UCSD-AML1 (cell line): ENCODE measurements at regions not wholly inside any gene's neighbourhood (a gene's known extent, or its start where the extent isn't known, plus 50 kb on each side); places are given as distances from the start of the nearest gene placed in this dataset.
A peak's percentile ranks its signal among the peaks of the same experiment; 100 is the strongest.

ENCODE experiments used
- DNase-seq: peaks from one replicate; lab custom pipeline; 2025; ENCODE audit not compliant: unreplicated experiment; lab: John Stamatoyannopoulos, UW

DNA sequence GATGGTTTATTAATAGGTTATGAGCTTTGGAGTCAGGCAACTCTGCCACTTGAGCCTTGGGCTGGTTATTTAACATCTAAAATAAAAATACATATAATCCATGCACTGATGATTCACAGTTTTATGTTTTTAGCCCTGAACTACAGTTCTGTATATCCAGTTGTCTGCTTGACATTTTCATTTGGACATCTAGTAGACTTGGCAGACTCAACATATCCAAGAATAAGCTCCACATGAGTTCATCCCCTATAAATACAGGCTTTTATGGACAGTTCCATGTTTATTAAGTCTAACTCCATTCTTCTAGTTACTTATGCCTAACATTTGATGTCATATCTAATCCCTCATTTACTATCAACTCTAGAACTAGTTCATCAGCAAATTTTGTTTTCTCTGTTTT, 174.2 kb downstream of the KIF2B start:
- no peak for DNase-seq

DNA sequence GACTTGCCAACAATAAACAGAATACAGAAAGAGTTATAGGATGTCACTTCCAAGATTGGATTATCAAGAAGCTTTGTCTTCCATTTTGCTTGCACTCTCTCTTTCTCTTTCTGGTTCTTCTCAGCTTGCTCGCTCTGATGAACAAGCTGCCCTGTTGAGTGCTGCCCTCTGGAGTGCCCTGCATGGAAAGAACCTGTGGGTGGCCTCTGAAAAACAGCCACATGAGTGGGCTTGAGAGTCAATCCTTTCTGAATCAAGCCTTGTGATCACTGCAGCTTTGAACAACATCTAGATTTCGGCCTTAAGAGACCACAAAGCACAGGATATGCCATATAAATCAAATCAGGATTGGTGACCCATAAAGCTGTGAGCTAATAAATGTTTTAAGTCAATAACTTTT, 185.1 kb downstream of the KIF2B start:
- no peak for DNase-seq

DNA sequence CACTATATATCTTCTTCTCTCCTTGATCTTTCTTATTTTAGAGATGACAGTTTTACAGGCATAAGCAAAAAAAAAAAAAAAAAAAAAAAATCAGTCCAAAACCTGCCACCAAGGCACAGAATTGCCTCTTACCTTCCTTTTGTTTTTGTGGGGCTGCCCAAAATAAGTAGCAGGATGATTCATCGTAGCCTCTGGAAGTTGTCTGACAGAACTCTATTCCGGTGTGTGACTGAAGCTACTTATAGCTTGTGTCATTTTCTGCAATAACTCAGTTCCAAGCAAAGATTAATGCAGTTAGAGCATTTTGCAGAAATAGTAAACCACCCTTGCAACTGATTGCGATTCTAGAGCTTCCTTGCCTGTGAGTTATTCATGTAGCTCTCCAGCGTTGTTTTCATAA, 186.8 kb downstream of the KIF2B start:
- DNase-seq = no peak

DNA sequence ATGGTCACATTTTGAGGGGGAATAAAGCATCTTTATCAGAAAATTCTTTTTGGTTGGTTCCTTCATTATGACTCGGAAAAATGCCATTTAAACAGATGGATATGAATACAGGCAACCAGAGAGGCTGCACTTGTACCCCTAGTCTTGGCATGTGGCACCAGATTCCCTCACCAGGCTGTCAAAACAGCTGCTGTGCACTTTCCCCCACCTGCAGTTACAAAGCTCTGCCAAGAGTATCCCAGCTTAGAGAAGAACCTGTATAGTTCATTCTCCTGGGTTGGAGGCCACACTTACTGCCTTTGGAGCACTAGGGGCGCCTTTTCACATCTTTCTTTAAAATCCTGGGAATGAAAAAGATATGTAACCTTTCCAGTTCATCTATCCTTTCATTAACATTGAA, 190.3 kb downstream of the KIF2B start:
- no peak for DNase-seq

DNA sequence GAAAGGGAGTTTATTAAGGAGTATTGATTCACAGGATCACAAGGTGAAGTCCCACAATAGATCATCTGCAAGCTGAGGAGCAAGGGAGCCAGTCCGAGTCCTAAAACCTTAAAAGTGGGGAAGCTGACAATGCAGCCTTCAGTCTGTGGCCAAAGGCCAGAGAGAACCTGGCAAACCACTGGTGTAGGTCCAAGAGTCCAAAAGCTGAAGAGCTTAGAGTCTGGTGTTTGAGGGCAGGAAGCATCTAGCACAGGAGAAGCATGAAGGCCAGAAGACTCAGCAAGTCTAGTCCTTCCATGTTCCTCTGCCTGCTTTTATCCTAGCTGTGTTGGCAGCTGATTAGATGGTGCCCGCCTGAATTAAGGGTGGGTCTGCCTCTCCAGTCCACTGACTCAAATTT, 193.0 kb downstream of the KIF2B start:
- no peak for DNase-seq

DNA sequence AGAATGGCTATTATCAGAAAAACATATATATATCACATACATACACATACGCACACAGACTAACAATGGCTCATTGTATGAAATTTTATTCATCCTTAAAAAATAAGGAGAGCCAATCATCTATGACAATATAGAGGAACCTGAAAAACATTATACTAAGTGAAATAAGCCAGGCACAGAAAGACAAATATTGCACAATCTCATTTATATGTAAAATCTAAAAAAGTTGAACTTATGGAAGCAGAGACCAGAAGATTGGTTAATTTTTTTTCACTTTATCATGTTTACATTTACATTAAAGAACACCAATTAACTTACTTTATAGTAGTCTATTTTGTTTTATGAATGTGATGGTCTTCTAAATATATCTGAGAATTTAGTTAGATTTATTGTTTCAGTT, 198.7 kb downstream of the KIF2B start:
- no peak for DNase-seq

DNA sequence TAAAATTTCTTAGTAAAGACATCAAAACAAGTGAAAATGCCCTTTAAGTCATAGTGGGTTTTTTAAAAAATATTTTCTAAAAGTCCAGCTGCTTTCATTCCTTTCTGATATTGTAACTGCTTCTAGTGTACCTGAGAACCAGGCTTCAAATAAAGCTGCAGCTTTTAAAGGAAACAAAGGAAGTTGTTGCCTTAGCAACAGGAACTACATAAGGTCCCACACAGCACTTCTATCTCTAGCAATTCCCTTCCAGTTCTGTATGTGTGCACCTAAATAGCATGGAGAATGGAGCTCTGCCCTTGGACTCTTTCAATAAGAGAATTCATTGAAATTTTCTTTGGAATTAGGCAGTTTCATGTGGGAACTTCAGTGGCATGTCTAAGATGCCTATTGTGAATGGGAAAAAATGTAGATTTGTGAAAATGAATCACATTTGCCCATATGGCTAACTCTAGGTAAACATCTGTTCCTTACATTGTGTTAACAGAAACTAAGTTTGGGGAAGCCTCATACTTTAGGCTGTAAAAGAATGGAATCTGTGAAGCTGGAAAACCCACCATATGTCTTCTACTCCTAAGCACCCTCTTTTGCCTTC, 206.4 kb downstream of the KIF2B start:
- no peak for DNase-seq

DNA sequence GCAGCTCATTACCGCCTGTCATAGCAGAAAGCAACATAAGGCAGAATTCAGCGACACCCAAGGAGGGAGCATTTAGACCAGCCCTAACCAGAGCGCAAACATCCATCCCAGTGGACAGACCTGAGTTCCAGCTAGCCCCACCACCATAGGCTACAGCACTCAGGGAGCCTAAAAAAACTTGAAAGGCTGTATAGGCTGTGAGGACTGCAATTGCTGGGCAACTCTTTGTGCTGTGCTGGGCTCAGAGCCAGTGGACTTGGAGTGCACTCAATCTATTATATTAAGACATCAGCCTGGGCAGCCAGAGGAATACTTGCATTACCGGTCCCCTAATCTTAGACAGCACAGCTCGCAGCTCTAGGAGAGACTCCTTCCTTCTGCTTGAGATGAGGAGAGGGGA, 207.3 kb downstream of the KIF2B start:
- DNase-seq = no peak

DNA sequence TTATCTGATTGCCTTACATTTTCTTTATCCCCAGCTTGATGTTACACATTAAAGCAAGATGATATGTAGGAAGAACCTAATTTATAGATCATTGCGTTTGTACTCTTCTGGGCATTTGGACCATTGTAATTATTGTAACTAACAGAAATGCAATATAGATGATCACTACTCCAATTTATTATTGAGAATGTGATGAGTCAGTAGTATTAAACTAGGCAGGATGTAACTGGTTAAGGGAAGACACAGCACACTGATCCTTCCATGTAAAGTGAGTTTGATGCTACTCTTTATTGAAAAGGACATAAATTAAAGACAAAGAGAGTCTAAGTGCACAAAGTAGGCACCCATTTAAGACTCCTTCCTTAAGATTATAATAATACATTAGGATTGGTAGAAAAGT, 223.8 kb downstream of the KIF2B start:
- DNase-seq = no peak

DNA sequence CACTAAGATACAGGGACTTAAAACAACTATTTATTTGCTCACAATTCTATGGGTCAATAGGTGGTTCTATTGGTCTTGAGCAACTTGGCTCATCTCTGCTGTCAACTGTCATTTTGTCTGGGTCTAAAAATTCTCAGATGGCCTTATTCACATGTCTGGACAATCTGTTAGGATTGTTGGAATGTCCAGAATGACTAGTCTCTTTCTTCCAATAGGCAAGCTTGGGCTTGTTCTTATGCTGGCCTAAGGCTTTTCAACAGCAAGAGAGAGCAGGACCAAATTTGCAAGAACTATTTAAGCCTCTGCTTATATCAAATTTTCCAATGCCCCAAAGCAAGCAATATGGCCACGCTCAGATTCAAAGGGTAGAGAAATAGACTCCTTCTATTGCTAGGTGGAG, 240.9 kb downstream of the KIF2B start:
- no peak for DNase-seq

DNA sequence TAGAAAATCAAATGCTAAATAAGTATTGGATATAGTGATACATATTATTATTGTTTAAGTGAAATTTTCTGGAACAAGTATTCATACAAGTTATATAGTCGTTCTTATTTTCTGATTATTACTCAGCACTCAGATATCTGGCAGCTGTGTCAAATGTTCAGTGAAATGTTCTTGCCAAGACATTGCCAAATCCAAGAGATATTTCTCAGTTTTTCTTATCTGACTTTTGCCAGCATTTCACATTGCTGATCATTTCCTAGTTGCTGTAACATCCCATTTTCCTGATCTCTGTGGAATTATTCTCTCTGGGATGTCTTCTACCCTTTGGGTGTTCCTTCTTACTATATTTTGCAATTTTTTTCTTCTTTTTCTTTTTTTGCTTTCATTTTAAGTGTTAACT, 262.3 kb downstream of the KIF2B start:
- no peak for DNase-seq

DNA sequence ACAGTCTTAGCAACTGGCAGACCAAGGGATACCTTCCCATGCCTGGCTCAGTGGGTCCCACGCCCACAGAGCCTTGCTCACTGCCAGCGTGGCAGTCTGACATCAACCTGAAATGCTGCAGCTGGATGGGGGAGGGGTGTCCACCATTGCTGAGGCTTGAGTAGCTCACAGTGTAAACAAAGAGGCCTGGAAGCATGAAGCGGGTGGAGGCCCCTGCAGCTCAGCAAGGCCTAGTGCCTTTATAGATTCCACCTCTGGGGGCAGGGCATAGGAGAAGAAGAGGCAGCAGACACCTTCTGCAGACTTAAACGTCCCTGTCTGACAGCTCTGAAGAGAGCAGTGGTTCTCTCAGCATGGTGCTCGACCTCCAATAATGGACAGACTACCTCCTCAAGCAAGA, 263.2 kb downstream of the KIF2B start:
- DNase-seq = no peak

DNA sequence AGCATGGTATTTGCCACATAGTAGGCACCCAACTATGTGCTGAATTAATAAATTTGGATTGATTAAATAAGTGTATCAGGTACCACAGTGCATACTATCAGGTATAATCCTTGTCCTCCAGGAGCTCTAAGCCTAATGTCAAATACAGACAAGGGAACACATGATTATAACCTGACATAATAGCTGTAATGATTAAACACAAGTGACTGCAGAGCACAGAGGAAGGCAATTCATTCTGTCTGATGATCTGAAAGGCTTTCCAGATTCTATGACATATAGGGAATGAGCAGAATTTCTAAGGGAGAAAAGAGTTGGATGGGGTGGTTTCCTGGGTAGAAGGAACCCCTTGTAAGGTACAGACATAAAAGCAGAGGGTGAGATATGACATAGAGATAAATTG, 273.5 kb downstream of the KIF2B start:
- DNase-seq = no peak

DNA sequence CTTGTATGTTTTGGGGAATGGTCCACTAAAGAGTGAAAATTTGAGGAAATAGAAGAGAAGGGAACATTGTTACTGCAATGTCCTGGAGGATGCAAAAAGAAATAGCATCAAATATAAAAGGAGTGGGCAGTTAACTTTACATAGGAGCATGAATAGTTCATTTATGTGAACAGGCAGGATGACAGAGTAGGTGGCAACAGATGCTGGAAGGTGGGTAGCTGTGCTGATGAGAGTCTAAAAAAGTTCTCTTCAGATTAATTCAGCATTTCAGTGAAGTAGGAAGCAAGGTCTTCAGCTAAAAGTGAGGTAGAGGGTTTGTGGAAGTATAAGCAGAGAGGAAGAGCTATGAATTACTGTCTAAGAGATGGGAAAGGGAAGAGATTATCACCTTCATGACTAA, 276.5 kb downstream of the KIF2B start:
- DNase-seq = no peak

DNA sequence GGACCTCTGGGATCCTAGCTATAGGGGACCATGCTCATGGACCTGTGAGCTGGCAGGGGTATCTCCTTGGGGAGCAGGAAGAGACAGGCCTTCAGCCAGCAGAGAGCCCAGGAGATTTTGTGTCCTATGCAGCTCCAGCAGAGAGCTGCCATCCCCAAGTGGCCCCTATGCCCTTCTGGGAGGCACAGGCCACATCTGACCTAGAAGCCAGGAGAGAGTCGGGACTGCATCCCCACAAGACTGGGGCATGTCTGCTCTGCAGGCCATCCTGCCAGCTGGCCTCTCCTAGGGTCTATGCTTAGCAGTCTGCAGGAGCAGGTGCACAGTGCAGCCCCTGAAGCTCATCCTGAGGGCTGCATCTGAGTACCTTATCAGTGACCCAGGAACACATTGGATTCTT, 279.5 kb downstream of the KIF2B start:
- no peak for DNase-seq

DNA sequence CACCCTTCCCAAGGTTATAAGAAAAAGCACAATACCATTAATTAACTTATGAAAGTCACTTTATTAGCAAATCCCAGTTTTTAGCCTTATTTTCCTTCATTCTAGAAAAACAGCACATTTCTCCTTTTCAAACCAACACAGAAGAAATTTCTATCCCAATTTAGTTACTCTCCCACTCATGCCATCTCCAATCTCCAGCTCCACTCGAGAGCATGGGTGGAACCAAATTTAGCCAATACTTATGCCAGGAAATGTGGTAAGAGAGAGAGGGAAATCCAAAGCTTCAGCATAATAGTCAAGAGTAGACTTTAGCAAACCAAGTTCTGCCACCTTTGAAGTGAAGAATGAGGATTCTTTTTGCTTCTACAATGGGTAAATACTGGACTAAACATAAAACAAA, 288.8 kb downstream of the KIF2B start:
- DNase-seq = no peak

DNA sequence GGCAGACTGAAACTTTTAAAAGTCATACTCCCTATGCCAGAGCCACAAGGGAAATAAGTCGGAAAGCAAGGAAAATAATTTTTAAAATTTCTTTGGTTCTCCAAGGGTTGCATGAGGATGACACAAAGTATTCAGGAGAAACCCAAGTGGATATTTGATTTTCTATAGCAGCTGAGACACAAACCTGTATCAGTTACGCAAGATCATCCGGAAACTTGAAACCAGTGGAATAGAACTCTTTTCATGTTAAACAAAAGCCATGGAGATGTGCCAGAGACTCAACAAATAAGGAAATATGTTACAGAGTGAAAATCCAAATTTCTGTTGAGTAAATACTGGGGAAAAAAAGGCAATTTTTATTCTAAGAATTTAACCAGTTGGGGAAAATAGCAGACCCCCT, 294.7 kb downstream of the KIF2B start:
- no peak for DNase-seq

DNA sequence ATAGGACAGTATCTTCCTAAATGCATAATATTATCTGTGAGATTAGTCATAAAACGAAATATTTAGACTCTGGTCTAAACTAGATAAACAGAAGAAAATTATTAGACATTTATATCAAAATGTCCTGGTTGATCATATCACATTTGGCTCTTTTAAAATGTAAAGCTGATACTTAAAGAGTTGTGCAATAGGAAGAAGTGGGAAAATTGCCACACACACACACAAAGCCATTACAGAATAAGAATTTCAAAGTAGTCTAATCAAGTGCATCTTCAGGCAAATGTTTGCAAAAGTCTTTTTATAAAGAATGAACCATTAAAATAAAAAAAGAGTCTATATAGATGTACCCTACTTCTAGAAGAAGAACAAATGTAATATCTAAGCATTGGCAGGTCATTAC, 301.7 kb downstream of the KIF2B start:
- no peak for DNase-seq

DNA sequence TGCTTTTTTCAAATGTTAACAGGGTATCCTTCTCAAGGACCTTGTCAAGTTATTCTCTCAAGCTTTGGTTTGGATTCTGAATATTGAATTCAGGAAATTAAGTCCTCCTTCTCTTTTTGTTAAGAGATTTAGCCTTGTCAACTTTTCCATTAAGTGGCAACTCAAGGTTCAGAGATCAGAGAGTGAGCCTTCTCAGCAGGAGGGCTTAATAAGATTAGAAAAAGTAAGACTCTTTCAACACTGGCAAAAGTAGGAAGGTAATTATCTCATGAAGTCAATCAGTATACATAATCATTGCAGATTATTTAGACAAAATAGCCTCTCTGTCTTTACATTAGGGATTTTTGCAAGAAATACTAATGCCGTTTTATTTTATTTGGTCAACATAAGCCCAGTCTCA, 330.7 kb downstream of the KIF2B start:
- DNase-seq = no peak

DNA sequence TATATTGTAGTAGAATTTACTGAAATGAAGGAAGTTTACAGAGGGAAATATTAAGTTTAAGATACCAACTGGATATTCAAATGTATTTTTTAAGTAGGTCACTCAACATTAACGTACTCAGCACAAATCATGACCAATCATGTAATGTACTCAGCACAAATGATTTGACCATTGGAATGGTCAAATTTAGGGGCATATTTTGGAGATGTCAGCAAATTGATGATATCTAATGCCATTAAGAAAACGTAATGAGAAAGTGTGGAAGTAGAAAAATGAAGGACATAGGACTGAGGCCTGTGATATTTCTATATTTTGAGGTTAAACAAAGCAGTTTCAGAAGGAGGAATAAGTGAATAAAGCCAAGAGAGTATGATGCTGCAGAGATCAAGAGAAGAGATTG, 334.8 kb downstream of the KIF2B start:
- DNase-seq = no peak

DNA sequence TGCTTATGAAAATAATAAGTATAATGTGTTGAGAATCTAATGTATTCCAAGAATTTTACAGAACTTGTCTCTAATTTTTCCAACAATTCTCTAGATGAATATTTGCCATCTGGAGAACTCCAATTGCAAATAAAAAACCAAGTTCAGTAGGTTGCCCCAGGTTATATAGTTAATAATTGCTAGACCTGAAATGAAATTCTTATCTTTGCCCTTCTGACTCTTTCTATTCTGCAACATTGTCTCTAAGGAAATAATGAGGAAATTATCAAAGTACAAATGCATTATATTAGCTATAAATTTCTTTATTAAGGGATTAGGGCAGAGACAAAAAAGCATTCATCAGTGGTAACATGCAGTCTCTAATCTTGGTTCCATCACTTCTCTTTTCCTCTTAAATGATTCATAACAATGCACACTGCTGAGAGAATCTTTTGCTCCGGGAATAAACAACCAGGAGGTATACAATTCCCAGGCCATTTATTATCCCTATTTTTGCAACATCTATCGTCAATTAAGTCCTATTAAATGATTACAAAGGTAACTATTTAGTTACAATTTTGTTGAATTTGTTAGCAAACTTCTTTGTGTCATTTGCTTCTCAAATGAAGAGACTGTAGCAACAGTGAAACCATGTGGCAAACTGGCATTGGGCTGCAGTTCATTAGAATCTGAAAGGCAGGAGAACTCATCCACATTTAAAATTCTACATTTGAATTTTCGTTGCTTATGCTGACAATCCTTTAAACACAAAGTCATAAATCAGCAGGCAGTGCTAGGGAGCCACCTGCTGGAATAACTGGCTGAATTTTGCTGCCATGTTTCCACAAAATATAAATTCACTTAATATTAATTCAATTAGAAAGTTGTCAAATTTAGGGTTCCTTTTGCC, 349.6 kb downstream of the KIF2B start:
- DNase-seq = peak; percentile 7

DNA sequence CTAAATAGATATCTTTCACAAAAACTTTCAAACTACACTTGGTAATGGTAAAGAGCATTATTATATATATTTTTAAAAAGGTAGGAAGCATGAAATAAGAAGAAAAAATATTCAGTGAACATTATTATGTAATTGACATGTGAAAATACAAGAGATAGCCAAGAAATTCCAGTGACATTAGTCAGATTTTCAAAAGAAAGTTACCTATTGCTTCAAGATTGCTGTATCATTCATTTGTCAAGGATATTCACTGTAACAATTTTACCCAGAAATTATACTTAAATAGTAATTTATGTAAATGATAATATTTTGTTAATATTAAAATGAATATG, 350.2 kb downstream of the KIF2B start:
- no peak for DNase-seq
